ENCODE measurements at regions not wholly inside any gene's neighbourhood (a gene's known extent, or its start where the extent isn't known, plus 50 kb on each side); places are given as distances from the start of the nearest gene placed in this dataset.

GRCh38 chr10:62460393-62460792 lies 86.2 kb downstream of the ZNF365 start:
- no peak for FAIRE-seq

GRCh38 chr10:62461120-62461519 lies 87.0 kb downstream of the ZNF365 start:
- Histone ChIP-seq H3K9me3 (ENCODE audit: control insufficient read depth in 2 of 3, insufficient read depth in 1 of 3, low read length in 3 of 3) (peaks cover 0 to 5% (median 0%) of the 10 kb centered on the region in 3 donors), H3K4me3 (ENCODE audit: low read length in 3 of 3) (no peak overlapping the region), H3K9ac (ENCODE audit: low read length in 3 of 3) (no peak overlapping the region), H3K27me3 (ENCODE audit: control insufficient read depth, insufficient read depth, low read length) (no peaks in the 10 kb centered on the region), H3K36me3 (ENCODE audit: control insufficient read depth in 2 of 3, insufficient read depth in 3 of 3, low read length in 3 of 3) (no peaks in the 10 kb centered on the region), H3K27ac (ENCODE audit: low read depth in 2 of 2, low read length in 2 of 2) (no peak overlapping the region), H3K4me1 (ENCODE audit: control insufficient read depth in 2 of 3, insufficient read depth in 2 of 3, low read depth in 1 of 3, low read length in 3 of 3) (no peaks in the 10 kb centered on the region)
- DNase-seq (no peak), FAIRE-seq (no peak)
- intact Hi-C loops (cut with DNase I) = no loop called here
- no peak for TF ChIP-seq CTCF (IDR thresholded peaks at IDR 0.05; ENCODE audit: borderline replicate concordance, extremely low read depth, insufficient read depth)

More at GRCh38 chr10:62460393-62460792, 86.2 kb downstream of the ZNF365 start:
- intact Hi-C loops (cut with DNase I) = no loop called here
- no peaks in the 10 kb centered on the region for H3K27me3 ChIP-seq (ENCODE audit: control insufficient read depth, insufficient read depth, low read length)
- no peak overlapping the region for H3K9ac ChIP-seq (ENCODE audit: low read length in 3 of 3)
- no peaks in the 10 kb centered on the region for H3K36me3 ChIP-seq (ENCODE audit: control insufficient read depth in 2 of 3, insufficient read depth in 3 of 3, low read length in 3 of 3)
- no peak overlapping the region for H3K27ac ChIP-seq (ENCODE audit: low read depth in 2 of 2, low read length in 2 of 2)
- H3K4me3 ChIP-seq (ENCODE audit: low read length in 3 of 3) = no peak overlapping the region
- no peak for TF ChIP-seq CTCF (IDR thresholded peaks at IDR 0.05; ENCODE audit: borderline replicate concordance, extremely low read depth, insufficient read depth)
- no peak for DNase-seq
- no peaks in the 10 kb centered on the region for H3K4me1 ChIP-seq (ENCODE audit: control insufficient read depth in 2 of 3, insufficient read depth in 2 of 3, low read depth in 1 of 3, low read length in 3 of 3)
- H3K9me3 ChIP-seq (ENCODE audit: control insufficient read depth in 2 of 3, insufficient read depth in 1 of 3, low read length in 3 of 3) = peaks cover 0 to under 1% (median 0%) of the 10 kb centered on the region in 3 donors

- no peak for TF ChIP-seq CTCF (IDR thresholded peaks at IDR 0.05; ENCODE audit: borderline replicate concordance, extremely low read depth, insufficient read depth)
- H3K36me3 ChIP-seq (ENCODE audit: control insufficient read depth in 2 of 3, insufficient read depth in 3 of 3, low read length in 3 of 3) = no peaks in the 10 kb centered on the region
- no peak overlapping the region for H3K27ac ChIP-seq (ENCODE audit: low read depth in 2 of 2, low read length in 2 of 2)
- intact Hi-C loops (cut with DNase I) = no loop called here
- H3K4me3 ChIP-seq (ENCODE audit: low read length in 3 of 3) = no peak overlapping the region
- FAIRE-seq = no peak
- no peak overlapping the region for H3K9ac ChIP-seq (ENCODE audit: low read length in 3 of 3)
- H3K4me1 ChIP-seq (ENCODE audit: control insufficient read depth in 2 of 3, insufficient read depth in 2 of 3, low read depth in 1 of 3, low read length in 3 of 3) = no peaks in the 10 kb centered on the region
- peak in 2 of 5 donors; percentile 37 to 56 for DNase-seq
- H3K27me3 ChIP-seq (ENCODE audit: control insufficient read depth, insufficient read depth, low read length) = no peaks in the 10 kb centered on the region
- H3K9me3 ChIP-seq (ENCODE audit: control insufficient read depth in 2 of 3, insufficient read depth in 1 of 3, low read length in 3 of 3) = peaks cover 0 to 5% (median 0%) of the 10 kb centered on the region in 3 donors
Measured at GRCh38 chr10:62462461-62462860, 88.3 kb downstream of the ZNF365 start.

- no peaks in the 10 kb centered on the region for H3K27me3 ChIP-seq (ENCODE audit: control insufficient read depth, insufficient read depth, low read length)
- no peak for DNase-seq
- peaks cover 0 to 5% (median 0%) of the 10 kb centered on the region in 3 donors for H3K9me3 ChIP-seq (ENCODE audit: control insufficient read depth in 2 of 3, insufficient read depth in 1 of 3, low read length in 3 of 3)
- TF ChIP-seq CTCF (IDR thresholded peaks at IDR 0.05; ENCODE audit: borderline replicate concordance, extremely low read depth, insufficient read depth) = no peak
- H3K4me3 ChIP-seq (ENCODE audit: low read length in 3 of 3) = no peak overlapping the region
- H3K27ac ChIP-seq (ENCODE audit: low read depth in 2 of 2, low read length in 2 of 2) = no peak overlapping the region
- no peaks in the 10 kb centered on the region for H3K36me3 ChIP-seq (ENCODE audit: control insufficient read depth in 2 of 3, insufficient read depth in 3 of 3, low read length in 3 of 3)
- H3K9ac ChIP-seq (ENCODE audit: low read length in 3 of 3) = no peak overlapping the region
- FAIRE-seq = no peak
- intact Hi-C loops (cut with DNase I) = no loop called here
- H3K4me1 ChIP-seq (ENCODE audit: control insufficient read depth in 2 of 3, insufficient read depth in 2 of 3, low read depth in 1 of 3, low read length in 3 of 3) = no peaks in the 10 kb centered on the region
Measured at GRCh38 chr10:62463364-62463763, 89.2 kb downstream of the ZNF365 start.

Data from kidney (tissue), 13 donors.